Peyer's patch (tissue), 4 donors: ENCODE measurements at regions not wholly inside any gene's neighbourhood (a gene's known extent, or its start where the extent isn't known, plus 50 kb on each side); places are given as distances from the start of the nearest gene placed in this dataset.

Experiments used
- CTCF ChIP-seq, 6 experiments: fragments of 450-650 bp in 4 of 6; fragments of 200-600 bp in 2 of 6; sonication (generic) in 1 of 6; IDR thresholded peaks; one replicate each; pipeline ENCODE4 v1.5.1; 2017 to 2019; ENCODE audit warnings: antibody characterized with exemption in 6 of 6, mild to moderate bottlenecking in 3 of 6, moderate library complexity in 1 of 6
- POLR2A ChIP-seq, 2 donors: fragments of 450-650 bp; IDR thresholded peaks; one replicate each; pipeline ENCODE4 v1.5.1; 2017; ENCODE audit warnings: antibody characterized with exemption in 2 of 2, mild to moderate bottlenecking in 2 of 2, moderate library complexity in 2 of 2

GRCh38 chr7:86431761-86432160 lies 211.9 kb upstream of the GRM3 start:
- TF ChIP-seq CTCF (IDR thresholded peaks at IDR 0.05) (no peak), POLR2A (IDR thresholded peaks at IDR 0.05) (no peak)
